ENCODE measurements at regions not wholly inside any gene's neighbourhood (a gene's known extent, or its start where the extent isn't known, plus 50 kb on each side); places are given as distances from the start of the nearest gene placed in this dataset.

DNA sequence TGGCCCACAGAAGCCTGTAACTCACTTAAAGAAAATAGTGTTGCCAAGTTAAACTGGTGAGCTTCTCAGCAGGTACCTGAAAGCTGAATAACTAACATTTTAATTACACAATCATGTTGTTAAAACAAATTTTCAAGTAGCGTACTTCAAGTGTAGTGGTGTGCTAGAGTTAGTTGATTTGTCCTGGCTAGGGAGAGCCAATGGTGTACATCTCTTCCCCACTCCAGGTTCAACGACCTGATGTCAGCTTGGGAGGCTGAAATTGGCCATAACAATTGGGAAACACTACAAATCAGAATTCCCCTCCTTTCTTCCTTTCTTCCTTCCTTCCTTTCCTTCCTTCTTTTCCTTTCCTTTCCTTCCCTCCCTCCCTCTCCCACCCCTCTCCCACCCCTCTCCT lies 295.3 kb upstream of the SLC24A2 start:
- TF ChIP-seq, protein P1, sequence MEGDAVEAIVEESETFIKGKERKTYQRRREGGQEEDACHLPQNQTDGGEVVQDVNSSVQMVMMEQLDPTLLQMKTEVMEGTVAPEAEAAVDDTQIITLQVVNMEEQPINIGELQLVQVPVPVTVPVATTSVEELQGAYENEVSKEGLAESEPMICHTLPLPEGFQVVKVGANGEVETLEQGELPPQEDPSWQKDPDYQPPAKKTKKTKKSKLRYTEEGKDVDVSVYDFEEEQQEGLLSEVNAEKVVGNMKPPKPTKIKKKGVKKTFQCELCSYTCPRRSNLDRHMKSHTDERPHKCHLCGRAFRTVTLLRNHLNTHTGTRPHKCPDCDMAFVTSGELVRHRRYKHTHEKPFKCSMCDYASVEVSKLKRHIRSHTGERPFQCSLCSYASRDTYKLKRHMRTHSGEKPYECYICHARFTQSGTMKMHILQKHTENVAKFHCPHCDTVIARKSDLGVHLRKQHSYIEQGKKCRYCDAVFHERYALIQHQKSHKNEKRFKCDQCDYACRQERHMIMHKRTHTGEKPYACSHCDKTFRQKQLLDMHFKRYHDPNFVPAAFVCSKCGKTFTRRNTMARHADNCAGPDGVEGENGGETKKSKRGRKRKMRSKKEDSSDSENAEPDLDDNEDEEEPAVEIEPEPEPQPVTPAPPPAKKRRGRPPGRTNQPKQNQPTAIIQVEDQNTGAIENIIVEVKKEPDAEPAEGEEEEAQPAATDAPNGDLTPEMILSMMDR (IDR thresholded peaks at IDR 0.05): no peak
- TF ChIP-seq POLR2A (IDR thresholded peaks at IDR 0.05): no peak

All from suprapubic skin (tissue), 3 donors.